ENCODE measurements at regions not wholly inside any gene's neighbourhood (a gene's known extent, or its start where the extent isn't known, plus 50 kb on each side); places are given as distances from the start of the nearest gene placed in this dataset.

GRCh38 chr3:154507727-154508126, 77.7 kb upstream of the GPR149 start:
- H3K9me3 Mint-ChIP-seq (ENCODE audit: insufficient read depth) = peaks cover 4% of the 10 kb centered on the region
- Histone ChIP-seq H4K20me1 (ENCODE audit: control insufficient read depth, insufficient read depth, low read length, poor library complexity, severe bottlenecking) (no peaks in the 10 kb centered on the region), H3K36me3 (replicated peaks in 1 of 2; ENCODE audit: control extremely low read depth in 1 of 2, control insufficient read depth in 1 of 2, extremely low read depth in 1 of 2, insufficient read depth in 2 of 2, low read length in 1 of 2) (no peaks in the 10 kb centered on the region), H3K9ac (ENCODE audit: low read length) (no peak overlapping the region), H3K79me2 (ENCODE audit: control insufficient read depth, insufficient read depth, low read length) (no peaks in the 10 kb centered on the region), H3K9me3 (ENCODE audit: control extremely low read depth in 1 of 3, control insufficient read depth in 2 of 3, insufficient read depth in 1 of 3, low read length in 2 of 3) (no peaks in the 10 kb centered on the region), H3K4me2 (replicated peaks; ENCODE audit: low read depth, low read length, poor library complexity, severe bottlenecking) (no peak overlapping the region), H2AFZ (ENCODE audit: insufficient read depth, low read depth, low read length, poor library complexity, severe bottlenecking) (no peak overlapping the region), H3K4me3 (ENCODE audit: control extremely low read depth in 1 of 5, extremely low read depth in 1 of 5, insufficient read depth in 1 of 5, low read depth in 2 of 5, low read length in 4 of 5) (no peak overlapping the region), H3K4me1 (ENCODE audit: control insufficient read depth in 2 of 2, insufficient read depth in 2 of 2, low read length in 2 of 2) (no peaks in the 10 kb centered on the region), H3K27ac (ENCODE audit: low read length in 2 of 2) (no peak overlapping the region), H3K27me3 (replicated peaks in 1 of 4; ENCODE audit: control extremely low read depth in 1 of 4, control insufficient read depth in 3 of 4, insufficient read depth in 4 of 4, low read length in 3 of 4) (no peaks in the 10 kb centered on the region)
- WGBS (ENCODE audit: insufficient coverage) = no CpG with 5 or more reads among the region's 2 CpGs
- DNase-seq = no peak
- TF ChIP-seq, protein P1, sequence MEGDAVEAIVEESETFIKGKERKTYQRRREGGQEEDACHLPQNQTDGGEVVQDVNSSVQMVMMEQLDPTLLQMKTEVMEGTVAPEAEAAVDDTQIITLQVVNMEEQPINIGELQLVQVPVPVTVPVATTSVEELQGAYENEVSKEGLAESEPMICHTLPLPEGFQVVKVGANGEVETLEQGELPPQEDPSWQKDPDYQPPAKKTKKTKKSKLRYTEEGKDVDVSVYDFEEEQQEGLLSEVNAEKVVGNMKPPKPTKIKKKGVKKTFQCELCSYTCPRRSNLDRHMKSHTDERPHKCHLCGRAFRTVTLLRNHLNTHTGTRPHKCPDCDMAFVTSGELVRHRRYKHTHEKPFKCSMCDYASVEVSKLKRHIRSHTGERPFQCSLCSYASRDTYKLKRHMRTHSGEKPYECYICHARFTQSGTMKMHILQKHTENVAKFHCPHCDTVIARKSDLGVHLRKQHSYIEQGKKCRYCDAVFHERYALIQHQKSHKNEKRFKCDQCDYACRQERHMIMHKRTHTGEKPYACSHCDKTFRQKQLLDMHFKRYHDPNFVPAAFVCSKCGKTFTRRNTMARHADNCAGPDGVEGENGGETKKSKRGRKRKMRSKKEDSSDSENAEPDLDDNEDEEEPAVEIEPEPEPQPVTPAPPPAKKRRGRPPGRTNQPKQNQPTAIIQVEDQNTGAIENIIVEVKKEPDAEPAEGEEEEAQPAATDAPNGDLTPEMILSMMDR (IDR thresholded peaks at IDR 0.05) = no peak
- TF ChIP-seq EZH2 (IDR thresholded peaks at IDR 0.05; ENCODE audit: borderline replicate concordance, insufficient read depth, low read depth, low read length, poor library complexity, severe bottlenecking) = no peak
- intact Hi-C loops (cut with micrococcal nuclease) = no loop called here
- no peak for ATAC-seq (ENCODE audit: low read depth)
- H3K27me3 Mint-ChIP-seq = no peaks in the 10 kb centered on the region
- H3K4me1 Mint-ChIP-seq = no peaks in the 10 kb centered on the region
- ChIA-PET POLR2A (no interaction called here), CTCF (no interaction called here)
- H3K4me3 Mint-ChIP-seq = no peak overlapping the region
- no peak overlapping the region for H3K27ac Mint-ChIP-seq

GRCh38 chr3:154496978-154497377, 67.0 kb upstream of the GPR149 start:
- no peaks in the 10 kb centered on the region for H3K27me3 ChIP-seq (replicated peaks in 1 of 4; ENCODE audit: control extremely low read depth in 1 of 4, control insufficient read depth in 3 of 4, insufficient read depth in 4 of 4, low read length in 3 of 4)
- H3K4me2 ChIP-seq (replicated peaks; ENCODE audit: low read depth, low read length, poor library complexity, severe bottlenecking) = no peak overlapping the region
- Mint-ChIP-seq H3K4me3 (no peak overlapping the region), H3K27ac (no peak overlapping the region), H3K4me1 (no peaks in the 10 kb centered on the region), H3K9me3 (ENCODE audit: insufficient read depth) (peaks cover 5% of the 10 kb centered on the region), H3K27me3 (no peaks in the 10 kb centered on the region)
- DNase-seq (no peak), ATAC-seq (ENCODE audit: low read depth) (no peak)
- no peaks in the 10 kb centered on the region for H3K79me2 ChIP-seq (ENCODE audit: control insufficient read depth, insufficient read depth, low read length)
- ChIA-PET CTCF (no interaction called here), POLR2A (no interaction called here)
- no peak overlapping the region for H3K4me3 ChIP-seq (ENCODE audit: control extremely low read depth in 1 of 5, extremely low read depth in 1 of 5, insufficient read depth in 1 of 5, low read depth in 2 of 5, low read length in 4 of 5)
- no peaks in the 10 kb centered on the region for H4K20me1 ChIP-seq (ENCODE audit: control insufficient read depth, insufficient read depth, low read length, poor library complexity, severe bottlenecking)
- WGBS (ENCODE audit: insufficient coverage) = 90% methylated on average over 2 of the region's 2 CpGs
- no peaks in the 10 kb centered on the region for H3K36me3 ChIP-seq (replicated peaks in 1 of 2; ENCODE audit: control extremely low read depth in 1 of 2, control insufficient read depth in 1 of 2, extremely low read depth in 1 of 2, insufficient read depth in 2 of 2, low read length in 1 of 2)
- H3K27ac ChIP-seq (ENCODE audit: low read length in 2 of 2) = no peak overlapping the region
- intact Hi-C loops (cut with micrococcal nuclease) = no loop called here
- TF ChIP-seq, protein P1 (IDR thresholded peaks at IDR 0.05) = no peak
- no peak for TF ChIP-seq EZH2 (IDR thresholded peaks at IDR 0.05; ENCODE audit: borderline replicate concordance, insufficient read depth, low read depth, low read length, poor library complexity, severe bottlenecking)
- no peaks in the 10 kb centered on the region for H3K4me1 ChIP-seq (ENCODE audit: control insufficient read depth in 2 of 2, insufficient read depth in 2 of 2, low read length in 2 of 2)
- no peaks in the 10 kb centered on the region for H3K9me3 ChIP-seq (ENCODE audit: control extremely low read depth in 1 of 3, control insufficient read depth in 2 of 3, insufficient read depth in 1 of 3, low read length in 2 of 3)
- H3K9ac ChIP-seq (ENCODE audit: low read length) = no peak overlapping the region
- H2AFZ ChIP-seq (ENCODE audit: insufficient read depth, low read depth, low read length, poor library complexity, severe bottlenecking) = no peak overlapping the region

All from B cell (primary cell).